ENCODE measurements at regions not wholly inside any gene's neighbourhood (a gene's known extent, or its start where the extent isn't known, plus 50 kb on each side); places are given as distances from the start of the nearest gene placed in this dataset.

GRCh38 chr22:48453751-48454485, 1373.8 kb downstream of the BRD1 start:
- no peak overlapping the region for H3K27ac ChIP-seq

GRCh38 chr22:48453171-48453570, 1374.5 kb downstream of the BRD1 start:
- no peak overlapping the region for H3K27ac ChIP-seq
- TF ChIP-seq CTCF (IDR thresholded peaks at IDR 0.05) (no peak), ZFX (IDR thresholded peaks at IDR 0.05; ENCODE audit: borderline replicate concordance) (no peak)

More at GRCh38 chr22:48453751-48454485, 1373.8 kb downstream of the BRD1 start:
- TF ChIP-seq ZFX (IDR thresholded peaks at IDR 0.05; ENCODE audit: borderline replicate concordance) (no peak), CTCF (IDR thresholded peaks at IDR 0.05) (no peak)

- no peak for TF ChIP-seq CTCF (IDR thresholded peaks at IDR 0.05)
- no peak overlapping the region for H3K27ac ChIP-seq
Measured at GRCh38 chr22:48452766-48453165, 1374.9 kb downstream of the BRD1 start.

- TF ChIP-seq ZFX (IDR thresholded peaks at IDR 0.05; ENCODE audit: borderline replicate concordance) (no peak), CTCF (IDR thresholded peaks at IDR 0.05) (no peak)
- no peak overlapping the region for H3K27ac ChIP-seq
Measured at GRCh38 chr22:48451891-48452290, 1375.8 kb downstream of the BRD1 start.

GRCh38 chr22:48450188-48450825, 1377.4 kb downstream of the BRD1 start:
- no peak overlapping the region for H3K27ac ChIP-seq
- TF ChIP-seq ZFX (IDR thresholded peaks at IDR 0.05; ENCODE audit: borderline replicate concordance) (no peak), CTCF (IDR thresholded peaks at IDR 0.05) (no peak)

DNA sequence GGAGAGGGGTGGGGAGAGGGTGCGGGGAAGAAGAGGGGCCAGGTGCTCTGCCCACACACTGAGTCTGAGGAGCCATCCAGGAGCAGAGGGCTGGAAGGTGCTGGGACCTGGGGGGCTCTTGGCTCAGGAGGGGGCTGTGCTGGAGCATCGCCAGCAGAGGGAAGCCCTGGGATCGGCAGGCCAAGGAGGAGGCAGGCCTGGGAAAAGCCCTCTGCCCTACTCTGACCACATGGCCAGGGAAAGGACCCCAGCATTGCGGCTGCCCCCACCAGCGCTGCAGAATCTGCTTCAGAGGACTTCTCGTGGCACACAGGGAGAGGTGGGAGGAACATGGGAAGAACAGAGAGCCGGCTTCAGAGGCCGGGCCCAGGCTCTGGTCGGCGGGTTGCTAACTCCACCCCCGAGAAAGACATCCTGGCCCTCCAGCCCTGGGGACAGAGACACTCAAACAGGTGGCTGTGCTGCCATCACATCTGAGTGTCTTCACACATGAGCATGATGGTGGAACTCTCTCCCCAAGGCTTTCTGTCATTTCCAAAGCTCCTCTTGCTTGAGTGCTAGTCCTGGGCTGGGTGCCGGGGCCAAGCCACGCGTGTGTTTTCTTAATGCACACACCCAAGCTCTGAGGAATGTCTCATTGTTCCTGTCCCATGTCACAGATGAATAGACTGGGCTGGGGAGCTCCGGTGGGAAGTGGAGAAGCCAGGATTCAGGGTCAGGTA, 1378.0 kb downstream of the BRD1 start:
- TF ChIP-seq CTCF (IDR thresholded peaks at IDR 0.05): no peak
- TF ChIP-seq ZFX (IDR thresholded peaks at IDR 0.05; ENCODE audit: borderline replicate concordance): no peak
- H3K27ac ChIP-seq: no peak overlapping the region

- no peak overlapping the region for H3K27ac ChIP-seq
- TF ChIP-seq CTCF (IDR thresholded peaks at IDR 0.05) (no peak), ZFX (IDR thresholded peaks at IDR 0.05; ENCODE audit: borderline replicate concordance) (no peak)
Measured at GRCh38 chr22:48448821-48449220, 1378.9 kb downstream of the BRD1 start.
